GM19463 (cell line): ENCODE measurements at regions not wholly inside any gene's neighbourhood (a gene's known extent, or its start where the extent isn't known, plus 50 kb on each side); places are given as distances from the start of the nearest gene placed in this dataset.

Source experiments
- ATAC-seq: cut with Tn5 transposase; IDR thresholded peaks from one replicate; pipeline ENCODE4 v1.9.1; 2021; ENCODE audit warnings: mild to moderate bottlenecking, moderate library complexity; ENCODE audit not compliant: unreplicated experiment

GRCh38 chr11:119909077-119909476 is 180.1 kb upstream of the NECTIN1 start:
- ATAC-seq = no peak

- no peak for ATAC-seq
Observed at GRCh38 chr11:119908573-119908904, 179.5 kb upstream of the NECTIN1 start.

GRCh38 chr11:119907878-119908572 is 179.0 kb upstream of the NECTIN1 start:
- no peak for ATAC-seq

- ATAC-seq = no peak
Observed at GRCh38 chr11:119907122-119907851, 178.3 kb upstream of the NECTIN1 start.

- no peak for ATAC-seq
Observed at GRCh38 chr11:119906376-119906775, 177.4 kb upstream of the NECTIN1 start.

- ATAC-seq = no peak
Observed at GRCh38 chr11:119905162-119905561, 176.2 kb upstream of the NECTIN1 start.

GRCh38 chr11:119904531-119905035 is 175.6 kb upstream of the NECTIN1 start:
- ATAC-seq = no peak

- ATAC-seq = no peak
Observed at GRCh38 chr11:119903821-119904220, 174.8 kb upstream of the NECTIN1 start.

GRCh38 chr11:119903389-119903788 is 174.4 kb upstream of the NECTIN1 start:
- ATAC-seq = no peak

- ATAC-seq = no peak
Observed at GRCh38 chr11:119902656-119903231, 173.7 kb upstream of the NECTIN1 start.

GRCh38 chr11:119901657-119902577 is 172.9 kb upstream of the NECTIN1 start:
- ATAC-seq = no peak

- ATAC-seq = no peak
Observed at GRCh38 chr11:119899997-119900396, 171.0 kb upstream of the NECTIN1 start.

GRCh38 chr11:119897576-119897975 is 168.6 kb upstream of the NECTIN1 start:
- no peak for ATAC-seq

- ATAC-seq = no peak
Observed at GRCh38 chr11:119897046-119897440, 168.0 kb upstream of the NECTIN1 start.

GRCh38 chr11:119896387-119897045 is 167.5 kb upstream of the NECTIN1 start:
- no peak for ATAC-seq

- no peak for ATAC-seq
Observed at GRCh38 chr11:119895981-119896380, 167.0 kb upstream of the NECTIN1 start.

- no peak for ATAC-seq
Observed at GRCh38 chr11:119894916-119895315, 165.9 kb upstream of the NECTIN1 start.

- ATAC-seq = no peak
Observed at GRCh38 chr11:119892311-119892808, 163.4 kb upstream of the NECTIN1 start.

- no peak for ATAC-seq
Observed at GRCh38 chr11:119891055-119891768, 162.2 kb upstream of the NECTIN1 start.

- no peak for ATAC-seq
Observed at GRCh38 chr11:119890466-119890865, 161.5 kb upstream of the NECTIN1 start.
